SH-SY5Y (cell line): ENCODE measurements at regions not wholly inside any gene's neighbourhood (a gene's known extent, or its start where the extent isn't known, plus 50 kb on each side); places are given as distances from the start of the nearest gene placed in this dataset.

ENCODE experiments used
- GATA2 ChIP-seq: IDR thresholded peaks from 2 replicates; pipeline ENCODE4 v1.6.1; 2011; ENCODE audit warnings: mild to moderate bottlenecking, low read depth, low read length
- GATA3 ChIP-seq: IDR thresholded peaks from 2 replicates; pipeline ENCODE4 v1.6.1; 2011; ENCODE audit warnings: low read depth, mild to moderate bottlenecking, low read length, moderate library complexity

GRCh38 chr17:77548967-77549366 lies 408.2 kb downstream of the SEC14L1 start:
- TF ChIP-seq GATA2 (no peak), GATA3 (no peak)
